GM21360 (cell line): ENCODE measurements at regions not wholly inside any gene's neighbourhood (a gene's known extent, or its start where the extent isn't known, plus 50 kb on each side); places are given as distances from the start of the nearest gene placed in this dataset.

Source experiments
- ATAC-seq: cut with Tn5 transposase; IDR thresholded peaks from one replicate; pipeline ENCODE4 v1.9.1; 2021; ENCODE audit warnings: mild to moderate bottlenecking, moderate library complexity; ENCODE audit not compliant: unreplicated experiment

GRCh38 chr5:1748271-1748670 lies 51.4 kb downstream of the MRPL36 start:
- no peak for ATAC-seq

GRCh38 chr5:1747803-1748085 lies 51.9 kb downstream of the MRPL36 start:
- ATAC-seq = no peak

- ATAC-seq = no peak
Measured at GRCh38 chr5:1747079-1747802, 52.4 kb downstream of the MRPL36 start.

- ATAC-seq = no peak
Measured at GRCh38 chr5:1746371-1747078, 53.1 kb downstream of the MRPL36 start.

DNA sequence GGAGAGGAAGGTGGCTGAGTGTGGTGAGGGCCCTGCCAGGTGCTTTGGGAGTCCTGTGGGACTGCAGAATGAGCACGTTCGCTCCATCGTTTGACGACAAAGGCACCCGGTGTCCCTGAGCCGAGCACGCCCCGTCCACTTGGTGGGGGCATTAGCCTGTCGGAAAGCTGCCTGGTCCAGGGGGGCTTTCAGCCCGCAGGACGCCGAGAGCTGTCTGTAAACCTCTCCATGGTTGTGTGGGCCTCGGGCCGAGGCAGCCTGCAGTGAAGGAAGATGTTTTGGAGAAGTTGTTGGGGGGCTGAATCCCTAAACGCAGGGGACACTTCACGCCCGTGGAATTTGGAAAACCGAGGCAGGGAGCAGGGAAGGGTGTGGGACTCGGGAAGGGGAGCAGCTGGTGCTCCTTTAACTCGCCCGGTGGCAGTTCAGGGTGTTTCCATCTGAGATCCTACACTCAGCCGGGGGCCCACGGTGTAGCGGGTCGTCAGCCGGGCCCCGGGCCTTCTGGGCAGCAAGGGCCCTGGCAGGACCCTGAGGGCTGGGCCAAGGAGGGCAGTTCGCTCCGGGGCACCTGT lies 53.8 kb downstream of the MRPL36 start:
- ATAC-seq = no peak

DNA sequence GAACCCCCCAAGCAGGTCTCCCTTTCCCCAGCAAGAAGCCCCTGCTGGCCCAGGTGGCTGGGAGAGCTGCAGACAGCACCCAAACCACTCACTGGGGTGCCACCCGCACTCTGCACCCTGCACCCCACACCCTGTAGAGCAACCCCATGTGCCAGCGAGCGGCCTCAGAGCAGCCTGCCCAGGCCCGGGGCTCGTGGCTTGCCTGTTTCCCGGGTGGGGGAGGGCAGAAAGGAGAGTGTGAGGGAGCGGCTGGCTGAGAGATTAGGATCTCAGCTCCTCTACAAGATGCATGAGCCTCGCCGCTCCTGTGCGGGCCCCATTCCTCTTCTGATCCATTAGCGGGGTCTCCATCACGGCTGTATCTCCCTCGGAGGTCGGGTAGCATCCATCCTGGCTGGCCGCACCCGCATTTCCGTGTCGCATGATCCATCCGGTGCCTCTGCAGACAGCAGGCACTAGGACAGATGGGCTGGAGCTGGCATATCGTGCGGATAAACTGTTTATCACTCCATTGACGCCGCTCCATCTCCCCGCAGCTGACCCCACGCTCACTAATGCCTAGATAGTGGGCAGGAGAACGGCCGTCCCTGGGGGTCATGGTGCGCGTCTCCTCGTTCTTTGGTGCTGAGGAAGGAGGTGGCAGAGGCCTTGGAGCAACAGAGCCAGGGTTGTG lies 54.4 kb downstream of the MRPL36 start:
- no peak for ATAC-seq

GRCh38 chr5:1744393-1745122 lies 55.1 kb downstream of the MRPL36 start:
- ATAC-seq = no peak

GRCh38 chr5:1743769-1744085 lies 55.9 kb downstream of the MRPL36 start:
- ATAC-seq = no peak

GRCh38 chr5:1743061-1743768 lies 56.4 kb downstream of the MRPL36 start:
- ATAC-seq = no peak

GRCh38 chr5:1737790-1738405 lies 61.7 kb downstream of the MRPL36 start:
- peak; percentile 80 for ATAC-seq

DNA sequence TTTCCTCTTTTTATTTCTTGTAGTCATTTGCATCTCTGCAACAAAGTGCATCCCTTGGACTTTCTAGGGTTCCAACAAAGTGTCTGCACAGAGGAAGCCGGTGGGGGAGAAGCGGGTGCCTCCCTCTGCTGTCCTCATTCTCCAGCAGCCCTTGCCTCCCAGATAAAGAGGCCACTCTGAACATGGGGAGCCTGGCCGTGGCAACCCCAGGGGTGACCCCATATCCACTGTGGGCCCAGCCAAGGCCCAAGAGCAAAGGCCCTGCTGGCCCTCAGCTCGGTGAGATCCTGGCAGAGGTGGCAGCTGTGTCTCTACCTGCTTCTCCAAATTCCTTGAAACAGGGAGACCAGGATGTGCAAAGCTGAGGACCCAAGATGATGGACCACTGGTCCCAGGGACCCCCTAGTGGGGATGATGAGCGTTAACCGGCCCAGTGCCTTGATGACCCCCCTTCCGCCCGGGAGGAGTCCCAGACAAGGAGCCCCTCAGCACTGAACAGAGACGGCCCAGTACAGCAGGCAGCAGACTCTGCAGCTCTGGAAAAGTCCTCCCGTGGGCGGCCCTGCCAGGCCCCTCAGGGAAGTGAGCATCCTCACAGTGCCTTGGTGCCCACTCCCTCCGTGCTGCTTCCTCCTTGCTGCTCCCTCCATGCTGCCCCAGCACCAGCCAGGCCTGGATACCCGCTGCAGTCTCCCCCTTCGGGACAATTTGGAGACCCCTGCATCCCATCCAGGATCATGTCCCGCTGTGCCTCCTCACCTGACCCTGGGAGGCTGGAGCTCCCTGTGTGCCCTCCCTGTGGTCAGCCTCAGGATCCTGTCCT lies 62.5 kb downstream of the MRPL36 start:
- no peak for ATAC-seq

GRCh38 chr5:1736065-1736464 lies 63.6 kb downstream of the MRPL36 start:
- ATAC-seq = no peak

GRCh38 chr5:1735320-1735970 lies 64.2 kb downstream of the MRPL36 start:
- no peak for ATAC-seq

DNA sequence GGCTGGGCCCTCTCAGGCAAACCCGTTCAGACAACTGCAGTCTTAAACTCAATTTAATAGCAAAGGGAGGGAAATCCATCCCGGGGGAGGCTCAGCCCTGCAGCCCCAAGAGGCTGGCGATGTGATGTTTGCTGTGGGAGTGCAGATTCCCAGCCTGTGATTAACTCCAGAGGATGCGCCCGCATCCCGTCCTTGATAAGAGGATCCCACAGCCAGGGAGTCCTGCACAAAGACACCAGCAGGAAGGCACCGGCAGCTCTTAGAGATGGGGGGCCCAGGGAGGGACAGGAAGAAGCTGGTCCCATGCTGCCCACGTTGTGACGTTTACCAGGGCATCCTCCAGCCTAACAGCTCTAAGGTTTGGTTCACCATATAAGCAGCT lies 64.7 kb downstream of the MRPL36 start:
- no peak for ATAC-seq

DNA sequence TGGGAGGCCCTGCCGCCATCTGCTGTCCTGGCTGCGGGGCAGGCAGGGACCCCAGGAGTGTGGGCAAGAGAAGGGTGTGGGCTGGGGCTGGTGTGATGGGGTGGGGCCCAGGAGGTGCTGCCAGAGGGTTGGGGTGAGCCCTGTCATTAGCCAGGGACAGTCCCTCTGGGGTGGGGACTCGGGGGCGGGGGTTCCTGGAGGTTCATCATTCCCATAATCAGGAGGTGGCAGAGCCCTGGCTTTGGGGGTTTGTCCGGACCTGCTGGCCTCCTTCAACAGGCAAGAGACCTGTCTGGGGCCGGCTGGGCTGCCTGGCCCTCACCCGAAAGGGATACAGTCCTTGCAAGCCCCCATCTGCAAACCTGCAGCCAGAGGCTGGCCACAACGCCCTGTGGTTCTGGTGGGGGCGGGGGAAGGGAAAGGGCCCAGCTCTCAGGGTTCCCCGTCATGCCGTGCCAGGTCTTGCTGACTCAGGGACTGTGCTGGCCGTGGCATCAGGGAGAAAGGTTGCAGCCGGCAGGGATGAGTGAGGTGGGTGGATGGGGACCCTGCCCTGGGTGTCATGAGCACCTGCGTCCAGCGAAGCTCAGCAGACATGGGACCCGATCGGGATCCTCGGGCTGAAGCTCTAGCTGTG lies 65.2 kb downstream of the MRPL36 start:
- no peak for ATAC-seq

GRCh38 chr5:1733369-1733768 lies 66.3 kb downstream of the MRPL36 start:
- ATAC-seq = no peak

GRCh38 chr5:1732945-1733344 lies 66.7 kb downstream of the MRPL36 start:
- no peak for ATAC-seq

DNA sequence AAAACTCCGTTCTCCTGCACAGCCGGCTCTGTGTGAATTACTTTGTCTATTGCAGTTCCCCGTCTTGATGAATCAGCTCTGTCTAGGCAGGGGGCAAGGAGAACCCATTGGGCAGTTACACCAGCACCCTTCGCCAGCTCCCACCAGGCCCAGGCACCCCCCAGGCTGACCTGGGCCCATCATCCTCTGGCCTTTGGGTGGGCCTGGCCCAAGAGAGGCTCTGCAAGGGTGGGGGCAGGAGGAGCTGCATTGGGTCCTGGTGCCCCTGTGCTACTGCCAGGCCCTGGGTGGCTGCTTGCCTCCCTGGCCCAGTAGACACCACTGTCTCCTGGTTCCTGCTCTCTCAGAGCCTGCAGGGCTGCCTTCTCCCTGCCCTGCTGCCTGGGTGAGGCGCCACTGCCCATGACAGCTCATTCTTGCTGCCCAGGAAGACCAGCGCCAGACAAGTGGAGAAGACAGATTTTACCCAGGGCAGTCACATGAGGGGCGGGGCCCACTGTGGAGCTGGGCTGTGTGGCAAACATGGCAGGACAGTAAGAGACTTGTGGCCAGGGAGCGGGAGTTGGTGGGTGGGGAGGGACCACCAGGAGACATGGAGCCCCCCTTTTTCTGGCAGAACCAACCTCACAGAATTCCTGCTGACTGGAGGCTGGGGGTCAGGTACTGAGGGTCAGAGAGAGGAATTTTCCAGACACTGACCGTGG lies 67.2 kb downstream of the MRPL36 start:
- no peak for ATAC-seq
